ENCODE measurements at regions not wholly inside any gene's neighbourhood (a gene's known extent, or its start where the extent isn't known, plus 50 kb on each side); places are given as distances from the start of the nearest gene placed in this dataset.

DNA sequence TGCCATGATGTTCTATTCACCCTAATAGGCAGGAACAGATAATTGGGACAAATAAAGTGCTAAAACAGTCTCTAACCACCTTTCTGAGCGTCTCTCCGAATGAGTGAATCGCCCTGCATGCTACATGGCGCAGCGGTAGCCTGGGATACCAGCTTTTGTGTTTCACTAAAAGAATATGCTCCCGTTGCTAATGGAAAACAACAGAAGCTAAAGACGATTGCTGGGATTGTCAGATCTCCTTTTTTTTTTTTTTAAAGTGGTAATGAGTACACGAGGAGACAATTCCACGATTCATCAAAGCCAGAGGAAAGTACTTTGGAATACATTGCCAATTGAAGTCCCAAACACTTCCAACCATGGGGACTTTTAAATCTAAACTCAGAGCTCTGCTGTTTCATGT lies 1815.3 kb upstream of the CELF4 start:
- peak in 1 of 3 experiments; percentile 31 for DNase-seq

DNA sequence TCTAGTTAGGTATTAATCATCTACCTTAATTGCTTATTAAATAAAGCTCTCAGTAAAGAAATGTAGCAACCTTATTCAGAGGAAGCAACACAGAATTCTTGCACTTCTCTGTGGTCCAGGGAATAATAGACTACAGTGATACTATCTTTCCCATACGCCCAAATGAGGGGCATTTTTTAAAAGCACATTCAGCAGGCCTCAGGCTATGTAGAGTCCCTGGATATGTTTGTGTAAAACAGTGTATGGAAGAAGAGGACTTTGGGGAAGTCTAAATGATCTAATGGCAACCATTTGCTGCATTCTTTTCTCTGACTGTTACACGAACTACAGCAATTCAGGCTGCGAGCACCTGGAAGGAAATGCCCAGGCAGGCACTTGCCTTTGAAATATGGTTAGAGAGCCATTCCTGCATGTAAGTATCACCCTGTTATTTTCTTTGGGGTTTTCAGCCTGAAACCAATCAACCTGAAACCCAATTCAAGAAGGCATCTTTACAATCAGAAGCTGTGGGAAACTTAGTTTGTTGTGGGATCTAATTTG lies 1814.7 kb upstream of the CELF4 start:
- no peak for DNase-seq

DNA sequence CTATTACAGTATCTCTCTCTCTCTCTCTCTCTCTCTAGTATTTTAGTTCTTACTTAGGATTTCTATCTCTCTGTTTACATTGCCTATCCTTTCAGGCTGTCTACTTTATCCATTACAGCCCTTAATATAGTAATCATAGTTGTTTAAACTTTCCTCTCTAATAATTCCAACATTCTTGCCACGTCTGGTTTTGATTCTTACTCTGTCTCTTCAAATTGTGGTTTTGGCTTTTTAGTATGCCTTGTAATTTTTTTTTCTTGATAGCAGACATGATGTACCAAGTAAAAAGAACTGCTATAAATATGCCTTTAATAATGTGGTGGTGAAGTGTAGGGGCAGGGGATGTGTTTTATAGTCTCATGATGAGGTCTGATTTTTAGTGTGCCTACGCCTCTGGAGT lies 1809.5 kb upstream of the CELF4 start:
- no peak for DNase-seq

DNA sequence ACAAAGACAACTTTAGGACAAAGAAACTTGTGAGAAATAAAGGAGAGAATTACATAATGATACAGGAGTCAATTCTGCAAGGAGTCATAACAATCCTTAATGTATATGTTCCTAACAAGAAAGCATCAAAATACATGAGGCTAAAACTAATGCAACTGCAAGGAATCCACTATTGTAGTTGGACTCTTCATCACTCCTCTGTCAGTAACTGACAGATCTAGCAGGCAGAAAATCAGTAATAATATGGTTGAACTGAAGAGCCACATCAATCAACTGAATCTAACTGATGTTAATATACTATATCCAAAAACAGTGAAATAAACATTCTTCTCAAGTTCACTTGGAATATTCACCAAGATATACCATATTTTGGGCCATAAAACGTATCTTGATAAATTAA lies 1806.4 kb upstream of the CELF4 start:
- no peak for DNase-seq

DNA sequence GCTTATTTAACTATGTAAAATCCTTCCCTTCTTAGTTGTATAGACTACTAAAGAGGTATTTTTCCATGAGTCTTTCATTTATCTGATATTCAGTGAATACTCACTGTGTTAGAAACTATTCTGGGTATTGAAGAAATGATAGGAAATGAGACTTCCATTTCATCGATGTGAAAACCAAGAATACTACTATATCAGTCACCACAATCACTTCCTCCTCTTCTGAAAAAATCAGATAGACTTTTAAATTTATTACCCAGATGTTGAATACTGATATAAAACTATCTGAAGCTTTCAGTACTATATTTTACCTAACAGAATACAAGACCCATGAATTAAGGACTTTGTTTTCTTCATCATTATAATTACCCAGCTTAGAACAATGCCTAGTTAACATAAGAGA lies 1801.1 kb upstream of the CELF4 start:
- DNase-seq: no peak

DNA sequence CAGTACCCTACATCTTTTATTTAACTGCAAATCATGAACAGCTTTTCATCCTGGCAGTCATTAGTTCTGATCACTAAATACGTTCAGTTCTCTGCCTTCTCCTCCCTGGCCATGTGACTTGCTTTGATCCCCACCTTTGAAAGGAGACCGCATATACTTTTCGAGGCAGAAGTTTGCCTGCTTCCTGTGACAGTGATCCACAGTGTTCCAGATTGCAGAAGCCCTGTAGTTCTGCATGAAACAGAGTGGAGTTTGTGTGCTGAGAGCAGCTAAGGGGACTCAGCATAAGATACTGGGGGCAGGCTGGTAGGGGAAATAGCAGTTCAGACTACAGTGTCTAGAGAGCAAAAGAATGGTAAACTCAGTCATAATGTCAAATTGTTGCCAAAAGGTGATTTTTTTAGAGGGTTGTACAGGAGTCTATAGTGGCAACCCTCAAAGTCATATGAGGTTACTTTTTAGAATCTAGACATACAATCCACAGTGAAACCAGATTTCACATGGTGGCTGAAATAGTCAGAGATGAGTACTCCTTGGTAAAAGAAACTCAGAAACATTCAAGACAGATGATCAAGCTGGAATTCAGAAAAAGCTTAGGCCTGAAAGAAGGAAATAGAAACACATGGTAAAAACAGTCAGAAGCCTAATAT lies 1800.4 kb upstream of the CELF4 start:
- DNase-seq: no peak

DNA sequence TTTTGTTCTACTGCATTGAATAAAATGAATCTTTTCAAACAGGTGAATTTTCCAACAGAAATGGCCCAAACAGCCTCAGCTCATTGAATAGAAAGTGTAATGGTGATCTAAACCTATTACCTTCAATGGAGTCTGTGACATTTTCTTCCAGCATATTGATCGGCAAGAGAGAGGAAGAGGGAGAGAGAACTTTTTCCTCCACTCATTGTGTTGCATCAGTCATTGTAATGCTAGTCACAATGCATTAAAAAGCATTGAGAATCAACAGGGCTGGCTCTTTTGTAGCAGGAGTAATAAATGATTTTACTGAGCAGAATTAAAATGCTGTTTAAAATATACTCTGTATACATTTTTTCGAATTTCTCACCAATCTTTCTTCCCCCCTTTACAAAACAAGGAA lies 1794.5 kb upstream of the CELF4 start:
- no peak for DNase-seq

DNA sequence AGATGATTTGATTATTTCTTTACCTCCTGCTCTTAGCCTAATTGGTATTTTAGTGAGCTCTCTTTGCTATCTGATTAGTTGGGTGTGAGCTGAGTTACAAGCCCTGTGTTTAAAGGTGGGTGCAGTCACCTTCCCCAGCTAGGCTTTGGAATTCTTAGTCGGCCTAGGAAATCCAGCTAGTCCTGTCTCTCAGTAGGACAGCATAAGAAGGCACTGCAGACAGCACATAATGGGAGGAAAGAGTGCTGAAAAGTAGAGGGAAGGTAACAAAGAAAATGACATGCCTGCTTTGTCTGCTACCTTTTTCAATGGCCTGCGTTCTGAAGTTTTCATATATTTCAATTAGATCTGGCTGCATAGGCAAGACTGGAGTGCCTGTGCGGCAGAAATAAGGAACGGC lies 1794.0 kb upstream of the CELF4 start:
- no peak for DNase-seq

DNA sequence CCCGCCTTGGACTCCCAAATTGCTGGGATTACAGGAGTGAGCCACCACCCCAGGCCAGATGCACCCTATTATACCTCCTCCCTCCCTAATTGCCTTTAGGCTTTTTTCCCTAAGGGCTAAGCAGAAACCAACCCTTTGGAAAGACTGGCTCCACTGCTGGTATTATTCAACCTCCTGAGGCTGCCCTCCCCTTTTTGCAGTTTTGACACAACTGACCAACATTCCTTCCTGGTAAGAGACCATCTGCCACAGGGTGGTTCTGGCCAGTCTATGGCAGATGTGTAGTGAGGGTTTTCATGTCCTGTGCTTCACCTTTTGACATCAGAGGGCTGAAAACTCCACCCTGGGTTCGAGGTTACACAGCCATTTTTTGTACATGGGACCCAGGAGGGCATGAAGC lies 1785.3 kb upstream of the CELF4 start:
- no peak for DNase-seq

DNA sequence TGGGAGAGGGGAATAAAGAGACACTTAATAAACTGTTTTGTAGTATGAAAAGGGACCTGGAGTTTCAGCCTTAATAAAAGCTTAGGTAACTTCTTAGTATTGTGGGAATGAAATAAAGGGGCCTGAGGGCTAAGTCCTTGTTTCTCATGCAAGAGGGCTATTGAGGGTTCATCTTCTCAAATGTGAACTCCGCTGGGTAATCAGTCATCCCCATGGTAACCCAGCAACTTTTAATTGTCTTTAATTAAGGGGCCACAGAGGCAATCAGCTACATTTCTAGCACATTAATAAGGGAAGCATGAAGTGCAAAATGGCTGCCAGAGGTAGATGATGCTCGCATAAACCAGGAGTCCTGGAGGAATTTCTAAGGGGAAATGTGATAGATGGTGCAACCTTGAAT lies 1784.2 kb upstream of the CELF4 start:
- DNase-seq: no peak

DNA sequence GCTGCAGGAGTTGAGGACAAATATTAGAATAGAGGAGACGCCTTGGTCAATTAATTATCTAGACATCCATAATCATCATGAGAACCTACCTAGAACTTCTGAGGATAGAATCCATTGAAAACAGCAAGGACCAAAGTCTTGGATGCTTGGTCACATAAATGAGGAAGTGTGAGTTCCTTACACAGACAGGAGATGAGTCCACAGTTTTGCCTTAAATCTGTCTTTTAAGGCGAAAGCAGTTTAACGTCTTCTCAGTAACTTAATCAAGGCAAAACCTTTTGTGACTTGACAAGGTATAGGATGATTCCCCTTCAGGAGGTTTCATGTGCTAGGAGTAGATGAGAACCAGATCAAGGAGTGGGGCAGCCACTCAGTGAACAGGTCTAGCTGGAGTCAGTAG lies 1783.2 kb upstream of the CELF4 start:
- DNase-seq: no peak

DNA sequence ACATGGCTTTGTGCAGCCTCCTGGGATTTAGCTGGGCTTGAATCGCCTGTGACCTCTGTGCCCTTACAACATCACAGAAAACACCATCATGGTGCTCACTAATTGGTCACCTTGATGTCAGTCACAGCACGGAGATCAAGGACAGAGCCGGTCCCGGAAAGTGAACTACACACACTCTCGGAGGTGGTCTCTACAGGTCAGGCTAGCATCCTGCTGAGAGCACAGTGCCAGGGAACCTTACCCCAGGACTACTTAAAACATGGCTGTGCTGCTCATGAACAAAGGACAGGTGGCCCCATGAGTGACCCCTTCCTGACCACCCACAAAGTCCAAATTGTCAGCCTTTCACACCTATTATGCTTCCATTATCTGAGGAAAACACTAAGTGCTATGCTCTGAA lies 1782.1 kb upstream of the CELF4 start:
- DNase-seq: peak in 1 of 3 experiments; percentile 34

DNA sequence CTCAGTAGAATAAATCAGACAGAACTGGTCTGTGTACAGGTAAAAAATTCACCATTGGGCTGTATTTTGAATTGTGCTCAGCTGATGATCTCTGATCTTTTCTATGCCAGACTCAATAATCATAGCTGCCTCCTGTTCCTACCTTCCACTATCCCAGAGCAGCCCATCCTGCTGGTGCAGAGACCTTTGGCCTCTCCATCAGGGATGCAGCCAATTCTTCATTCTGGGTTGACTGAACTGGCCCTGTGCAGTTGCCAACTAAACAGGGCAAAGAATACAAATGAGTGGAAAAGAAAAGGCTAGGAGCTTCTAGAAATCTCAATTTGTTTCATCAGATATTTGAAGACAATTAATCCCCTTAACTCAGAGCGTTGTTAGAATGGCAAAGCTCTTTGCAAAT lies 1781.3 kb upstream of the CELF4 start:
- no peak for DNase-seq

DNA sequence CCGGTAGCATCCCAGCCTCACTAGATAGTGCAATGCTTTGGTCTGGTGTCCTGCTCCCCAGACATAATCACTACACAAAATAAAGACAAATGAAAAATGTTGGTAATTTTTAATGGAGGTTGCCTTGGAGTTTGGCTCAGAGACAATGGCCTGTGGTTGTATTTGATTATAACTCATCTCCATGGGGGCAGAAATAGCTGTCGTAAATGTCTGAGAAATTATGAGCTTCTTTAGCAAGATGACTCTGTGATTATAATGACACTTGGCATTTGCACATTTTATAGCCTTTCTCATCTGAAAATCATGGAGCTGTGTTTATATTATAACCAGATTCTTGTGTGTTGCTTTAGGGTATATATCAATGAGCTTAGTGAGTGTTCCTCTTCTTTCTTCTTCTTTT lies 1779.7 kb upstream of the CELF4 start:
- DNase-seq: peak in 1 of 3 experiments; percentile 53

DNA sequence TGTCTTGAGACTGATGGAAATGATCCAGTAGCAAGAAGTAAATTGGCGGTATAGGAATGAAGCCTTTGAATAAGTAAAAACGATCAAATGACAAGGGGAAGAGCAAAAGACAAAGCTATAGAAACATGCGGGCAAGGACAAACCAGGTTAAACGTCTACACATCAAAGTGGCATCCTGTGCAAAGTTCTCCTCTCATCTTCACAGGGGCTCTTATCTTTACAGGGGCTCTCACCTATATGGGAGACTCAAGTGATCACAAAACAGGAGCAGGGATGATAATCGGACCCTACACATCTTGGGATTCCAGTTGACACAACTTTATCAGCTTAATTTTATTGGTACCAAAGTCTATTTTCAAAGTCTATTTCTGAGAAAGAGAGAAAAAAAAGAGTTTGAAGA lies 1778.9 kb upstream of the CELF4 start:
- DNase-seq: no peak

DNA sequence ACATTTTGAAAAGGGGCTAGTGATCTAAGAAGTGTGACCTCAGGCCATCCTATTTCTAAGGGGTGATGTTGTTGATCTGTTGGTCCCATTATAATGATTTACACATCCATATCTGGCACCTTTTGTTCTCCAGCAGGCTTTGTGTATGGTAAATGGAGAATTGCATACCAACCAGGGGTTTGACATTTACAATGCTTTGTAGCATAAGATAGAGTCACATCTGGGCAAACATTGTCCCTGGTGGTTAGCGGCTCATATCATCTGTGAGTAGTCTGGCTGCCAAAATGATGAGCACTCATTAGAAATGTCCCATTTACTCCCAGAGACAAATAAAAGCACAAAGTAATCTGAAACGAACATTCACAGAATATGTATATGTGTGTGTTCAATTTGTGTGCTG lies 1775.5 kb upstream of the CELF4 start:
- peak; percentile 70 to 95 (median 71) for DNase-seq

DNA sequence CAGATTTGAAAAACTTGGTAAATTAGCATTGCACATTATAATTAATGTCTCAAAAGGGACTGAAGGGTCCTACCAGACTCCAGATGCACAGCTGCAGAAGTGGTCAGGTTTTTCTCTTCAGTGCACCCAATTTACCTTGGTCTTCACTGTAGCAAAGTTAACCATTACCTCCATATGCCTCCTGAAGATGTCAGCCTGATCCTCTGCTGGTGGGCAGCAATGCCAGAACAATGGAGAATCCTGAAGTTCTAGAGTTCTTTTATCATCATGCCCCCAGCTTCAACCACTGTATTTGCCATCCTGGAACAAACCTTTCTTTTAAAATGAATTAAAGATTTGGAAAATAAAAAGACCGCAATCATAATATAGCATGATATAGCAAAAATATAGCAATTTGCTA lies 1774.8 kb upstream of the CELF4 start:
- DNase-seq: peak in 1 of 3 experiments; percentile 17

DNA sequence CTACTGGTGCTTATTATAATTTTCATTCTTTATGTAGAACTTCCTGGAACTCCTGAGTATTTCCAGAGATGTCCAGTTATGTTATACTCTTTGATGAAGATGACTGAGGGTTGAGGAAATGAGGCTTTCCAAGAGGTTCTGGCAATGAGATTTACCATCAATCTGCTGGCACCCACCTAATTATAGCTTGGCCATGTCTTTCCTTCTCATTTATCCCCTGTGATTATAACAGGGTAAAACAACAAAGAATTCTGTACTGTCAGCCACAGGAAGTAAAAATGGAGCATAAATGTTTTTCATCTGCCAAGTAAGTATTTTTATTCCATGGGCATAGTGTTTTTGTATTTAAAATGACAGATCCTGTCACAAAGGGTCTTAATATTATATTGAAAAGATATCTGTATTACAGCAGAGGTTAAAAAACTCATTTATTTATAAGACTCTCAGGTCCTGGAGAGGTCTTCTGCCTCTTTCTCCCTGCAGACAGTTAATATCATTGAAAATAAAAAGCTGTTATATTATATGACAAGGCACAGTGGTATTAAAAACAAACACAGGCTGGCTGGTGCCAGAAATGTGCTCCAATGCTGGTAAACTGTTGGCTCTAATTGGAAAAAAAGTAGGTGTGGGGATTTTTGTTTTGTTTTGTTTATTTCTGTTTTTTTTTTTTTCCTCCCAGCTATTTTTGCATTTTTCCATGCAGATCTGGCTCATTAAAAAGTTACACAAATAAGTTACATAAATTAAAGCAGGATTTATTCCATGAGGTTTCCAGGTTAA lies 1764.1 kb upstream of the CELF4 start:
- DNase-seq: peak in 1 of 3 experiments; percentile 54

DNA sequence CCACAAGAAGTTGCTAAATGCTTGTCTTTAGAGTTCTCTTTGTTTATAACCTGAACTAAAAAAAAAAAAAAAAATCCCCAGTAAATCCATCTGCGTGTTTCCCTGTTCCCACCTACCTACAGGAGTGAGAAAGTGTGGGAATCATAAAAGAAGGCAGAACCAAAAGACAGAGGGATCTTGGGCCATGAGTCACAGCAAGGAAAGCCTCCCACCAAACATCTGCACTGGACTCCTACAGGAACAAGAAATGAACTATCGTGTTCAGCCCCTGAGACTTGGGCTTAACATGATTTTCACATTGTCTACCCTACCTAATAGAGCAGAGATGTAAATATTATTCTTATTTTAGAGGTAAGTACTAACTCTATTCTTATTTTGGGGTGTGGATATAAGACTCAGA lies 1761.2 kb upstream of the CELF4 start:
- no peak for DNase-seq

DNA sequence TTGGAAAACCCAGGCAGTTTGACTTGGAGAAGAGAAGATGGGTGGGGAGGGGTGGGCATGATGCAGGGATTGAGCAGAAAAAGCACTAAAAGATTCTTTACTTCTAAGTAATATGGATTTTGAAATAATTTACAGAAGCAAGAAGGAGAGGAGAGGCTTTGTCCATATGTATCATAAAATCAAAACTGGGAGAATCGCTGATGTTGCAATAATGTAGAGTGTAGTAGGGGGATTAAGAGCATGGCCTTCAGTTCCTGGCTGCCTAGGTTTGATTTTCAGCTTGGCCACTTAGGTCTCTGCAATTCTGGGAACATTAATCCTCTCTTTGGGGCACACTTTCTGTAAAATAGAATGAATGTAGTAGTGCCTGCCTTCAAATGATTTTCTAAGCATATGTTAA lies 1760.4 kb upstream of the CELF4 start:
- no peak for DNase-seq

DNA sequence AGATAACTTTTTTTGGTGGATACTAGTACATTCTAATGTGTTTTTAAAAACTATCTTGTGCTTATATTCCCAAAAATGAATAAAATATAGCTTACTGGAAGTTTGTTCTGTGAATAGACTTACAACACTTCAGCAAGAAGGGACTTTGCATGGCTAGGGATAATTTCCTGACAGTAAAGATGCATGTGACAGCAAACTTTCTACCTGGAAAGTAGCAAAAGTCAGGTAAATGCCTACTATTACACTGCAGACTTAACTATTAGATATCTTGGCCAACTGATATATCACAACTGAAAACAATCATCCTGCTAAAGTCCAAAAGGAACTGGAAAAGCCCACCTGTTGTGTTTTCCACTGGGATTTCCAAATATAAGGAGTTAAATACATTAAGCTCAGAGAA lies 1753.5 kb upstream of the CELF4 start:
- no peak for DNase-seq

DNA sequence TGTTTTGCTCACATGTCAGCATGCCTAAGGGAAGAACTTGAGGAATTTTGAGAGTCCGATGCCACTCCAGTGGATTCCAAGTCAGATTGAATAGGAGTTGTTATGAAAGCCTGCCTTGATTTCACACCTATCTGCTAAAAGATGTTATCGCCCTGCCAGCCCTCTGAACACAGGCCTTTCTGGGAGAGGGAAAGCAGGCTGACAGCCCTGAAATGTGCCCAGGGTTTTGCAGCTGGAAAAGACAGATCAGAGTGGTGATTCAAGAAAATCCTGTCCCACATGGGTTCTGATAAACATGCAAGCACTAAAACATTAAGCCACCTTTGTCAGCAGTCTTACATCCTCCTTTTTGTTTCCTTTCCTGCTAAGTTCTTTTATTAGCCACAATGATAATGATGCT lies 1752.9 kb upstream of the CELF4 start:
- DNase-seq: no peak

DNA sequence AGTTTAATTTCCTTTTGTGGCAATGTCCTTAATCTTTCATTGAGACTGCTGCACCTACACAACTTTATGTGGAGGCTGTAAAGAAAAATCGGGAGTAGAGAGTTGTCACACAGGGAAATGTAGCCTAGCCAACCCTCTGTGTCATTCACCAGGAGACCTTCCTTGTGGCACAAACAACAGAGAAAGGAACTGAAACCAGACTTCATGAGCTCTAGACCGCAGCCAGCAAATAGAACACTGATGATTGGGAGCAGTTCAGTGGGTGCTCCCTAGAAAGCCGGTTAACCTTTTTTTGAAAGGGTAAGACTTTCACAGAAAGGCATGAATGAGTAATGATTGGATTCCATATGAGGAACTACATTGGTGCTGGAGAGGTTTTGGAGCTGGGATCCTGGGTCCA lies 1752.4 kb upstream of the CELF4 start:
- DNase-seq: no peak

DNA sequence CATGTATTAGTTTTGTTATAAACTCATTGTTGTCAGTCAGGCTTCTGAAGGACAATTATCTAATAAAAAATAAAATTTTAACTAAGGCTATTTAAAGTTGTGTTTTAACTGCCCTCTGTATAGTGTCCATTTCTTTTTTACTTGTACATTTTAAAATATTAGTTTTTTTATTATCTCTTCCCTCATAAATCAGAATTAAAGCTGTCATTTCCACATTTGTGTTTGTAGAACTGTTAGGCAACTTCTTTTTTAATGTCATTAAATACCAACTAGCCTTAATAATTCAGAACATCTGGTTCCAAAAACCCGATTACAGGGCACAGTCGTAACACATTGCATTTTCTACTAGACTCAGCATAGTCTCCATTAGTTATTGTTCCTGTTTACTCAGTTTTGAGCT lies 1749.0 kb upstream of the CELF4 start:
- no peak for DNase-seq

DNA sequence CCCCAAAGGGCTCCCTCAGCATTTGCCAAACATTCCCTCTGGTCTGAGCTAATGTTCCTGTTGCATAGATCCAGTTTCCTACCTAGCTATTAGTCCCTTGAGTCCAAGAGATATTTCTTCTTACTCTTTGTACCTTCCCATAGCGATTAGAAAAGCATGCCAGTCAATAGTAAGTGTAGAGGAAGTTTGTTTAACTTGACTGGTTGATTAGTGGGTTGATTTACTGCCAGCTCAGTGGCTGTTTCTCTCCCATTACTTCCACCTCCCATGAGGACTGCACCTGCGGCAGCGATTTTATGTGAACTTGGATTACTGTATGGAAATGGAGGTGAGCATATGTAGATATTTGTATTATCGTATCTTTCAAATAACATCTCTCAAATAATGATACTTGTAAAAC lies 1748.4 kb upstream of the CELF4 start:
- DNase-seq: peak in 2 of 3 experiments; percentile 77 to 97

Measured in NCI-H1417 (cell line).